DOHH2 (cell line): ENCODE measurements at regions not wholly inside any gene's neighbourhood (a gene's known extent, or its start where the extent isn't known, plus 50 kb on each side); places are given as distances from the start of the nearest gene placed in this dataset.

Experiments
- H3F3A ChIP-seq: fragments of 200-600 bp; sonication (generic), shearing (Covaris generic); 2 replicates; pipeline ENCODE4 v1.6.0; 2016; ENCODE audit warnings: antibody characterized with exemption, mild to moderate bottlenecking; ENCODE audit not compliant: control insufficient read depth, insufficient read depth
- H3K27ac ChIP-seq: fragments of 200-600 bp; sonication (generic); 2 replicates; pipeline ENCODE4 v1.5.1; 2014; ENCODE audit warnings: low read depth, mild to moderate bottlenecking, low read length, moderate library complexity
- H3K27me3 ChIP-seq: fragments of 200-600 bp; sonication (generic); 2 replicates; pipeline ENCODE4 v1.6.1; 2014; ENCODE audit warnings: mild to moderate bottlenecking, low read length, mixed read lengths; ENCODE audit not compliant: control insufficient read depth
- H3K36me3 ChIP-seq: fragments of 200-600 bp; sonication (generic); 2 replicates; pipeline ENCODE4 v1.6.1; 2014; ENCODE audit warnings: mild to moderate bottlenecking, low read length, moderate library complexity, mixed read lengths; ENCODE audit not compliant: control insufficient read depth
- H3K4me1 ChIP-seq: fragments of 200-600 bp; sonication (generic); 2 replicates; pipeline ENCODE4 v1.6.1; 2014; ENCODE audit warnings: mild to moderate bottlenecking, low read length, mixed read lengths; ENCODE audit not compliant: control insufficient read depth
- H3K4me2 ChIP-seq: fragments of 200-600 bp; sonication (generic); 2 replicates; pipeline ENCODE4 v1.6.0; 2014; ENCODE audit warnings: mild to moderate bottlenecking, low read length, moderate library complexity
- H3K4me3 ChIP-seq: fragments of 200-600 bp; sonication (generic); 2 replicates; pipeline ENCODE4 v1.5.1; 2014; ENCODE audit warnings: mild to moderate bottlenecking, low read length, mixed read lengths
- H3K79me2 ChIP-seq: fragments of 200-600 bp; sonication (generic); 2 replicates; pipeline ENCODE4 v1.6.1; 2014; ENCODE audit warnings: mild to moderate bottlenecking, low read length, mixed read lengths; ENCODE audit not compliant: control insufficient read depth
- H3K9me2 ChIP-seq: fragments of 200-600 bp; sonication (generic); replicated peaks from 2 replicates; pipeline ENCODE4 v1.6.1; 2014; ENCODE audit warnings: mild to moderate bottlenecking, low read length, mixed read lengths; ENCODE audit not compliant: control insufficient read depth
- H3K9me3 ChIP-seq: fragments of 200-600 bp; sonication (generic); 2 replicates; pipeline ENCODE4 v1.6.1; 2014; ENCODE audit warnings: antibody characterized with exemption, low read length, mixed read lengths; ENCODE audit not compliant: control insufficient read depth, insufficient read depth
- H4K20me1 ChIP-seq: fragments of 200-600 bp; sonication (generic); 2 replicates; pipeline ENCODE4 v1.6.0; 2014; ENCODE audit warnings: low read depth, mild to moderate bottlenecking, antibody characterized with exemption, low read length, moderate library complexity; ENCODE audit not compliant: control insufficient read depth, insufficient read depth
- EZH2phosphoT487 ChIP-seq: fragments of 200-600 bp; sonication (generic); IDR thresholded peaks from 2 replicates; pipeline ENCODE4 v1.6.1; 2017; ENCODE audit warnings: borderline replicate concordance, mild to moderate bottlenecking, antibody characterized with exemption, low read length, moderate library complexity, mixed read lengths
- TF ChIP-seq, protein P1 (sequence below): fragments of 200-600 bp; sonication (generic); IDR thresholded peaks from one replicate; pipeline ENCODE4 v1.5.1; 2014; ENCODE audit warnings: antibody characterized with exemption, mild to moderate bottlenecking, low read depth, low read length; ENCODE audit not compliant: poor library complexity, severe bottlenecking

DNA sequence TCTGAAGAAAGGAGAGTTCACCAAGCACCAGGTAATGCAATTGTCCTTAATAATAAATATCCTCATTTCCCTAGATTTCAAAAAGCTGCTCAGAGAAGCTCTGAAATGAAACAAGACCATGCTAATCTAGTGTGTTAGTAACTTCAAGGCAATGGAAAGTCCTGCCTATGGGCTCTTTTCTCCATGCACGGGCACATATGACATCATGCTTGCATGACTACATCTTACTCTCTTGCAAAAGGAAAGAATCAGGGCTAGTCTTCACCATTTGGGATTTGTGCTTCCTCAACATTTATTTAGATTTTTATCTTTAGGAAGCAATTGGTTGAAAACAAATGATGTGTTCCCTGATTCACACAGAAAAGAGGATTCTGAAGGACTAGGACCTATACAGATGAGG is 204.0 kb upstream of the POU3F3 start:
- no peaks in the 10 kb centered on the region for H3K9me2 ChIP-seq
- H3K4me3 ChIP-seq = no peak overlapping the region
- H3K36me3 ChIP-seq = no peaks in the 10 kb centered on the region
- H4K20me1 ChIP-seq = no peaks in the 10 kb centered on the region
- H3K9me3 ChIP-seq = no peaks in the 10 kb centered on the region
- no peaks in the 10 kb centered on the region for H3K27me3 ChIP-seq
- no peaks in the 10 kb centered on the region for H3K79me2 ChIP-seq
- no peak overlapping the region for H3K4me2 ChIP-seq
- H3K4me1 ChIP-seq = no peaks in the 10 kb centered on the region
- H3K27ac ChIP-seq = no peak overlapping the region
- TF ChIP-seq, protein P1, sequence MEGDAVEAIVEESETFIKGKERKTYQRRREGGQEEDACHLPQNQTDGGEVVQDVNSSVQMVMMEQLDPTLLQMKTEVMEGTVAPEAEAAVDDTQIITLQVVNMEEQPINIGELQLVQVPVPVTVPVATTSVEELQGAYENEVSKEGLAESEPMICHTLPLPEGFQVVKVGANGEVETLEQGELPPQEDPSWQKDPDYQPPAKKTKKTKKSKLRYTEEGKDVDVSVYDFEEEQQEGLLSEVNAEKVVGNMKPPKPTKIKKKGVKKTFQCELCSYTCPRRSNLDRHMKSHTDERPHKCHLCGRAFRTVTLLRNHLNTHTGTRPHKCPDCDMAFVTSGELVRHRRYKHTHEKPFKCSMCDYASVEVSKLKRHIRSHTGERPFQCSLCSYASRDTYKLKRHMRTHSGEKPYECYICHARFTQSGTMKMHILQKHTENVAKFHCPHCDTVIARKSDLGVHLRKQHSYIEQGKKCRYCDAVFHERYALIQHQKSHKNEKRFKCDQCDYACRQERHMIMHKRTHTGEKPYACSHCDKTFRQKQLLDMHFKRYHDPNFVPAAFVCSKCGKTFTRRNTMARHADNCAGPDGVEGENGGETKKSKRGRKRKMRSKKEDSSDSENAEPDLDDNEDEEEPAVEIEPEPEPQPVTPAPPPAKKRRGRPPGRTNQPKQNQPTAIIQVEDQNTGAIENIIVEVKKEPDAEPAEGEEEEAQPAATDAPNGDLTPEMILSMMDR = no peak
- no peak for TF ChIP-seq EZH2phosphoT487
- no peaks in the 10 kb centered on the region for H3F3A ChIP-seq

DNA sequence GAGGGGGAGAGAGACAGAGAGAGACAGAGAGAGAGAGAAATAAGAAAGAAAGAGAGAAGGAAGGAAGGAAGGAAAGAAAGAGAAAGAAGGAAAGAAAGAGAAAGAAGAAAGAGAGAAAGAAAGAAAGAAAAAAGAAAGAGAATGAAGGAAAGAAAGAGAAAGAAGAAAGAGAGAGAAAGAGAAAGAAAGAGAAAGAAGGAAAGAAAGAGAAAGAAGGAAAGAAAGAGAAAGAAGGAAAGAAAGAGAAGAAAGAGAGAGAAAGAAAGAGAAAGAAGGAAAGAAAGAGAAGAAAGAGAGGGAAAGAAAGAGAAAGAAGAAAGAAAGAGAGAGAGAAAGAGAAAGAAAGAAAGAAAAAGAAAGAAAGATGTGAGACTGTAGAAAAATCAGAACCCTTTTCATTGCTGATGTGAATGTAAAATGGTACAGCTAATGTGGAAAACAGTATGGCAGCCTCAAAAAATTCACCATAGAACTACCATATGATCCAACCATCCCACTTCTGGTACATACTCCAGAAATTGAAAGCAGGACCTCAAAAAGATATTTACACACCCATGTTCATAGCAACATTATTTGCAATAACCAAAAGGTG is 203.4 kb upstream of the POU3F3 start:
- no peaks in the 10 kb centered on the region for H3K27me3 ChIP-seq
- H3K4me1 ChIP-seq = no peaks in the 10 kb centered on the region
- H3K4me3 ChIP-seq = no peak overlapping the region
- H3F3A ChIP-seq = no peaks in the 10 kb centered on the region
- no peaks in the 10 kb centered on the region for H3K36me3 ChIP-seq
- no peaks in the 10 kb centered on the region for H3K9me3 ChIP-seq
- no peak overlapping the region for H3K27ac ChIP-seq
- no peaks in the 10 kb centered on the region for H4K20me1 ChIP-seq
- TF ChIP-seq, protein P1 = no peak
- no peak for TF ChIP-seq EZH2phosphoT487
- H3K79me2 ChIP-seq = no peaks in the 10 kb centered on the region
- H3K4me2 ChIP-seq = no peak overlapping the region
- no peaks in the 10 kb centered on the region for H3K9me2 ChIP-seq

DNA sequence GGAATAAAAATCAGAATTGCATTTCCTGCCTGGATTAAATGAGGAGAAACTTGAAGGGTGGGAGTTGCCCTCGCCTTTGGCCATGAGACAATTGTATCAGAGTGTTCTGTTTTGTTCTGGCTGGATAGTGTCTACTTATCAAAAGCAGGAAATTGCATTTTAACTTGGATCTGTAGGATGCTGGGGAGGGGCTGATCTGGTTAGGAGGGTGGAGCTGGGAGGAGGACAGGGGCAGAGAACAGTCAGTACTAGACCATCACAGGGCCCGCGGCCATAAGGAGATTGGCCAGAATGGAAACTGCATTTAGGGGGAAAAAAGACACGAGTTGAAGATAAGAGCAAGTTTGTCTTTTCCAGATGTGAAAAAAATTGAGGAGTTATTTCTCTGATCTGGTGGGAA is 199.1 kb upstream of the POU3F3 start:
- Histone ChIP-seq H3K9me3 (no peaks in the 10 kb centered on the region), H3K27ac (no peak overlapping the region)

More for the DNA sequence above, 199.1 kb upstream of the POU3F3 start:
- TF ChIP-seq, protein P1 = no peak
- no peak for TF ChIP-seq EZH2phosphoT487
- H3K4me3 ChIP-seq = no peak overlapping the region
- H3K27me3 ChIP-seq = no peaks in the 10 kb centered on the region
- H4K20me1 ChIP-seq = no peaks in the 10 kb centered on the region
- H3K79me2 ChIP-seq = no peaks in the 10 kb centered on the region
- H3K36me3 ChIP-seq = no peaks in the 10 kb centered on the region
- H3K4me2 ChIP-seq = no peak overlapping the region
- no peaks in the 10 kb centered on the region for H3K9me2 ChIP-seq
- H3K4me1 ChIP-seq = no peaks in the 10 kb centered on the region
- no peaks in the 10 kb centered on the region for H3F3A ChIP-seq
